GM18502 (cell line): ENCODE measurements at regions not wholly inside any gene's neighbourhood (a gene's known extent, or its start where the extent isn't known, plus 50 kb on each side); places are given as distances from the start of the nearest gene placed in this dataset.
"Not testable (repeated sequence)": the region's sequence is repeated elsewhere in the genome, so short reads cannot be mapped to it uniquely, and the experiment has no call there.

Experiments used
- ATAC-seq: cut with Tn5 transposase; IDR thresholded peaks from one replicate; pipeline ENCODE4 v1.9.1; 2021; ENCODE audit warnings: mild to moderate bottlenecking; ENCODE audit not compliant: unreplicated experiment, poor library complexity

DNA sequence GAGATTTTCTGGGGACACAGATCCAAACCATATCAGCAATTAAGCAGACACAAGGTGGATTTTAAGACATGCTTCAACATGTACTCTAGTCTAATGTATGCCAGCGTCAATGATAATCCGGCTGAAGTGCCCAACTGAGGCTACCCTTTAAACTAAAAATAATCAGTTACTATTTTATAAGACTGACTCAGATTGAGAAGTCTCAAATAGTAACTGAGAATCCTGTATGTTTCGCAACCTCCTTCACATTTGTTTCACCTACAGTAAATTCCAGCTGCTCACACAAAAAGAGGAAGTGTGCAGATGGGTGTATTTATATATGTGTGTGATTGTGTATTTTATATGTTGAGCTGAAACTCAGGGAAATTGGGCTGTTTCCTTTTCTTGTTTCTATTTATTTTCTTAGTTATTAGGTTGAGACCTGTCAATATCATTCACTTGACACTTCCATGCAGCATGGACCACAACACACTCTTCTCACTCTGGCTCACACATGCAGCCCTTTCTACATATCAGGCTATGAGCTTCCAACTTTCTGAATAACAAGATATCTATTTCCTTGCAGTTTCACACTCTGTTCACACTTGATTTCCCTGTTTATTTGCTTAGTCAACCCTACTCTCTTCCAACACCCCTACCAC lies 1224.9 kb upstream of the TMEM132C start:
- ATAC-seq: peak; percentile 98

DNA sequence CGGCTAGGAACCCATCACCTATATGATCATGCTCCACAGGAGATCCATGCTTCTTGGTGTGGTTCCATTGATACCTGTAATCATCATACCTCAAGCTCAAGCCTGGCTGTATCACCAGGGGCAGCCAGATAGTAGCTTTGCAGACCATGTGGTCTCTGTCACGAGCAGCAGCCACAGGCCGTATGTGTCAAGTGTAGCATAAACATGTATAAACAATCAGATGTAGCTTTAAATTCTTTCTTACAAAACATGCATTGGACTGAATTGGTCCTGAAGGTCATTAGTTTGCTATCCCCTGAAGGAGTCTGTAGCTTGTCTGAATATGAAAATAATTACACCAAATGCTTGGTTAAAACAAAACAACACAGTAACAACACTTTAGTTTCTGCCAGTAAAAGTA lies 1223.2 kb upstream of the TMEM132C start:
- no peak for ATAC-seq

DNA sequence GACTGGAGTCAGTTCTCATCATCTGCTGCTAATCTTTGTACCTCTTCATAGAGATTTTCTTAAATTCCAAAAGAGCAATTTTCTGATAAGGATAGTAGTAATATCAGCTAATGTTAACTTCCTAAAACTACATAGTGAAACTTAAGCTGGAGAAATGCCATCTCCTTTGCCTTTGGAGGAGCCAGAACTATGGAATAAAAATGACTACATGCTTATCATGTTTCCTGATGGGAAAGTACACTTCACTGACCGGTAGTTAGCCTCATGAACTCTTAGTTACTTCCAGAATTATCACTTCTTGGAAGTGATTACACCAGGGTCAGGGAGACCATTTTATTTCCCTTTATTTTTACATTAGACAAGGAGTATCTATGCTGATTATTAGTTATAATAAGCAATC lies 1222.1 kb upstream of the TMEM132C start:
- ATAC-seq: no peak

DNA sequence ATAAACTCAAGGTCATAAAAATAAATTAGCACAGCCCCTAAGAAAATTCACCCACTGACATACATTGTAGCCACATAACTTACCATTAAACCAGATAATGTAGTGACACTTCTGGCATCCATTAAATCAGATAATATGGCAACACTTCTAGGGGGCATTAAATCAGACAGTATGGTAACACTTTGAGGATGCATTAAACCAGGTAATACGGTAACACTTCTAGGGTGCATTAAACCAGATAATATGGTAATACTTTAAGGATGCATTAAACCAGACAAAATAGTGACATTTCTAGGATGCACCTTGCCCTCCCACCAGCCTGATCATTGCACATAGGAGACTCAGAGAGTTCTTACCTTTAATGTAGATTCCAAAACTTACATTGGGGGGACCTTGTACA lies 1220.5 kb upstream of the TMEM132C start:
- no peak for ATAC-seq

DNA sequence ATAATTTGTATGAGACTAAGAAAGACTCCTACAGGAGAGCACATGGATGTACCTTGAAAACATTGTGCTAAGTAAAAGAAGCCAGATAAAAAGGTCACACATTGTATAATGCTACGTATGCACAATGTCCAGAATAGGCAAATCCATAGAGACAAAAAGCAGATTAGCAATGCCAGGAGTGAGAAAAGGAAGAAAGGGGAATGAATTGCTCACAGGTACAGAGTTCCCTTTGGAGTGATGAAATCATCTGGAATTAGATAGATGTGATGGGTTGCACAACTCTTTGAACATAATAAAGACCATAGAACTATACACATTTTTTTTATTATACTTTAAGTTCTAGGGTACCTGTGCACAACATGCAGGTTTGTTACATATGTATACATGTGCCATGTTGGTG lies 1218.9 kb upstream of the TMEM132C start:
- ATAC-seq: no peak

DNA sequence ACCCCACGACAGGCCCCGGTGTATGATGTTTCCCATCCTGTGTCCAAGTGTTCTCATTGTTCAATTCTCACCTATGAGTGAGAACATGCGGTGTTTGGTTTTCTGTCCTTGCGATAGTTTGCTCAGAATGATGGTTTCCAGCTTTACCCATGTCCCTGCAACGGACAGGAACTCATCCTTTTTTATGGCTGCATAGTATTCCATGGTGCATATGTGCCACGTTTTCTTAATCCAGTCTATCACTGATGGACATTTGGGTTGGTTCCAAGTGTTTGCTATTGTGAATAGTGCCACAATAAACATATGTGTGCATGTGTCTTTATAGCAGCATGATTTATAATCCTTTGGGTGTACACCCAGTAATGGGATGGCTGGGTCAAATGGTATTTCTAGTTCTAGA lies 1218.4 kb upstream of the TMEM132C start:
- not testable (repeated sequence) for ATAC-seq

DNA sequence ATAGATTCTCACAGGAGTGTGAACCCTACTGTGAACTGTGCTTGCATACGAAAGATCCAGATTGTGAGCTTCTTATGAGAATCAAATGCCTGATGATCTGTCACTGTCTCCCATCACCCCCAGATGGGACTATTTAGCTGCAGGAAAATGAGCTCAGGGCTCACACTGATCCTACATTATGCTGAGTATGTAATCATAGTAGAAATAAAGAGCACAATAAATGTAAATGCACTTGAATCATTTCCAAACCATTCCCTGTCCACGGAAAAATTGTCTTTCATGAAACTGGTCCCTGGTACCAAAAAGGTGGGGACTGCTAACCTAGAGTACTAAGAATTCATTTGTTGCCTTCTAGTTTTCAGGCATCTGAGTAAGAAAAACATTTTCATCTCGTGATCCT lies 1215.8 kb upstream of the TMEM132C start:
- no peak for ATAC-seq

DNA sequence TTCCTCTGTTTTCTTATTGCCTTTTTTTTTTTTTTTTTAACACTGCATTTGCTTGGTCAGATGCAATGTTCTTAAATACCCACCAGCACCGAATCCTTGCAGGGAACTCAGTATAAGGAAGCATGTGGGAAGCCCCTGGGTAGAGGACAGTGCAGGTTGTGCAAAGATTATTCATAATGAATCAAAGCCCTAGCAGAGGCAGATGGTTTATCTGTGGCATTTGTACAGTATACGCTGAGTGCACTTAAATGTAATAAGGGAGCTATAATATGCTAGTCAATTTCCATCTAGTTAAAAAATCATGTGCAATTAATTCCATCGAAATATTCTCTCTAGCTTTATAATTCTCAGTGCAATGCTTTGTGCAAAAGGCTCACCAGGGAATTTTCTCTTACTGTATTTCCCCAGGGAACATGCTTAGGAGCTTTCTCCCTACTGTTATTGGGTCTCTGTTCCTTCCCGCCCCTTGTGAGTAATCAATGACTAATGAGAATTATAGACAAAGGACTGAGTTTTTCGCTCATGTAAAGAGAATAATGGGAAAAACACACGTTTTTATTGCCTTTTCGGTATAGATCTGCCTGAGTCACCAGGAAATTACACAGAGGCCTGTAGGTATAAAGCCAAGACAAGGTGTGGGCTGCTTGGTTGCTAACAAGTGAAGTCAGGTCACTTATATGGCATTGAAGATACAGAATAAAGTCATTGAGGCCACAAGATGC lies 1214.3 kb upstream of the TMEM132C start:
- no peak for ATAC-seq

DNA sequence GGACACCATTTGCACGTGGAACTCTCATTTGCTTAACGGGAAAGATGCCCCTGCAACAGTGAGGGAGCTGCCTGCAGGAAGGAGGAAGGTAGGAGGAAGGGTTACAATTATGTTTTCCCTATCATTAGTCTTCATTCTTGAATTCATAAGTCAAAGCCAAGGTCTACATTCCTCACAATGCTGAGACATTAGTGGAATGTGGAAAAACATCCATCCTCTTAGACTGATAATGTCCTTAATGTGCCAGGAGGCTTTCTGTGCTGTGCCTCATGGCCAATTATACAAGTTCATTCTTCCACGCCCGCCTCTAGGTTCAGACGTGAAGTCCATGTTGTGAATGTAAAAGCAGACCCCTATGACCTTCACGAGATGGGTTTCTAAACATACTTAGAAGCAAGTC lies 1212.4 kb upstream of the TMEM132C start:
- no peak for ATAC-seq

DNA sequence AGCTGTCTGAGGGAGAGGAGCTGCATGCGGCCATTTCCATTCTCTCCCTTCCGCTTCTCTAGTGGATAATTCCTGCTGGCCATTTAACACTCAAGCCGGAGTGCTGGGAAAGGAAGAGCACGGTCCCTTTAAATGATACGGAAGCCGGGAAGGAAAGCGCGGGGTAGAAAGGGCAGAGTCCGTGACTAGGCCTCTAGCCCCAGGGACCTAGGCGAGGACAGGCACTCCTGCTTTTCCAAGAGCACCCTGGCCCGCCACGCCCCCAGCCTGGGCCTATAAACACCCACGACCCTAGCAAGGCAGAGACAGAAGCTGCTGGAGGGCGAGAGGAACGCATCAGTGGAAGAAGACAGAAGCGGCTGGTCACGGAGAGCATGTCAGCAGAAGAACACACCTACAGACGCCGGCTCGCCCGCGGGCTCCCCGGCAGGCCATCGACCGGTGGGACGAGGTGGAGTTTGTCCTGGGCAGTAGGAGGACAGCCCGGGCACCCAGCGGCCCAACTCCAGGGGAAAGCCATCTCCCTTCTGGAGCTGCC lies 1206.6 kb upstream of the TMEM132C start:
- no peak for ATAC-seq

DNA sequence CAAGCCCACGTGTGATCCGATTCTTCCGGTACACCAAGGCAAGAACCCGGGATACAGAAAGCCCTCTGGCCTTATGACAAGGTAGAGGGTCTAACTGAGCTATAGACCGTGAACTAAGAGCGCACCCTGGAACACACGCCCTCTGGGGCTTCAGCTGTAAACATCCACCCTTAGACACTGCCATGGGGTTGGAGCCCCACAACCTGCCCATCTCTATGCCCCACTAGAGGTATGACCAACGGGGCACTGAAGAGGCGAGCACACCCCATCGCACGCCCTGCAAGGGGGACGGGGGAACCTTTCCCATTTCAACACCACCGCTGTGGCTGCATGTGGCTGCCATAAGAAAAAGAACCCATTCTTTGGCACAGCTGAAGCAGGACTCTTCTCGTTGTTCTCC lies 1206.0 kb upstream of the TMEM132C start:
- no peak for ATAC-seq

DNA sequence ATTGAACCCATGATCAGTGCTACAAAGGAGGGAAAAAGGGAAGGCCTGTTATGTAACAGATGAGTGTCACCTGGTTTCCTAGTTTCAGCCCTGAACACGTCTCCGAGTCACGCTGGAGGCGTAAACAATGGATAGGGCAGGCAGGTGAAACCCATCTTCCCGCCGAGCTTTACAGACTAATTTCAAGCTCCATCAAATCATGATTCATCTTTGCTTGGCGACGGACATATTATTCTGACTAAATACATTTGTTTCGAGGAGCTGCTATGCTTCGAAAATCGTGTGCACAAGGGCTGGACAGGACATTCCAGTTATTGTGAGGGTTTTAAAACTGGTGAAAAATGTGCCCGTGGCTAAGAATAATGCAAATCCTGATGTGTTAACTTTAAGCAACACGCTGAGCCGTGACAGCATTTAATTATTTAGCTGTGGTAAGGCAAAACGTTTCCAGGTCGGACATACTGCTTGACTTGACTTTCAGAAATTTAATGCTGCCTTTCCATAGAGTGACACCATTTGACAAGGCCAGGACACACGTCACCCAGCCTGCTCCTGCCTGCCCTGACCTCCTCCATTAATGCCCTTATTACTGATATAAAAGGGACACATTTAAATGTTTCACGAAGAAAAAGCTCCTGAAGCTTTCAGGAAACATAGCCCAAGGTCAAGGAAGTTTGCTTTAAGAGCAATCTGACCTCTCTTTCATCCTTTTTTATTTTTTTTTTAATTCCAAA lies 1203.5 kb upstream of the TMEM132C start:
- ATAC-seq: no peak

DNA sequence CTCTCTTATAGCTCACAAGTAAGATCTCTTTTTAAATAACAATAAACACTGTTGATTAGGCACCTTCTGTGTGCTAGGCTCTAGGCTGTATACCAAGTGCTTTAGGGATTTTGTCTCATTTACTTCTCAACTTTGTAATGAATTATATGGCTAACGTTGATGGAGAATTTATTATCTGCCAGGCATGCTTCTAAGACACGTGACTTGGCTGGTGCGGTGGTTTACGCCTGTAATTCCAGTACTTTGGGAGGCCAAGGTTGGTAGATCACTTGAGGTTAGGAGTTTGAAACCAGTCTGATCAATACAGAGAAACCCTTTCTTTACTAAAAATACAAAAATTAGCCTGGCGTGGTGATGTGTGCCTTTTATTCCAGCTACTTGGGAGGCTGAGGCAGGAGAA lies 1202.8 kb upstream of the TMEM132C start:
- no peak for ATAC-seq

DNA sequence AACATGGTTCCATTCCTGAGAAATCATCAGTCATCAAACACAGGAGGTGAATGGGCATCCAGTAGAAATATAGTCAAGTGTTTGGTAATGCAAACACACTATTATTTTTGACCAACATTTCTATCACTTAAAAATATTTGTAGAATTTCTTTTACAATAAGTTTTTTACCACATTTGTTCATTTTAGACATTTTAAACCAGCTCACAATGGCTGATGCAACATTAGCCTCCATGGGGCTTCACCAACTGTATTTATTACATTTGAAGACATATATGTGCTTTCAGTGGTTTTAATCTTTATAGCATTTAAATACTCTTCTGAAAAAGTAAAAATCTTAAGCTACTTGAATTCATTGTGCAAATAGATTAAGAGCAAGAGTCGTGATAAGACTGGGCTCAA lies 1201.4 kb upstream of the TMEM132C start:
- no peak for ATAC-seq

DNA sequence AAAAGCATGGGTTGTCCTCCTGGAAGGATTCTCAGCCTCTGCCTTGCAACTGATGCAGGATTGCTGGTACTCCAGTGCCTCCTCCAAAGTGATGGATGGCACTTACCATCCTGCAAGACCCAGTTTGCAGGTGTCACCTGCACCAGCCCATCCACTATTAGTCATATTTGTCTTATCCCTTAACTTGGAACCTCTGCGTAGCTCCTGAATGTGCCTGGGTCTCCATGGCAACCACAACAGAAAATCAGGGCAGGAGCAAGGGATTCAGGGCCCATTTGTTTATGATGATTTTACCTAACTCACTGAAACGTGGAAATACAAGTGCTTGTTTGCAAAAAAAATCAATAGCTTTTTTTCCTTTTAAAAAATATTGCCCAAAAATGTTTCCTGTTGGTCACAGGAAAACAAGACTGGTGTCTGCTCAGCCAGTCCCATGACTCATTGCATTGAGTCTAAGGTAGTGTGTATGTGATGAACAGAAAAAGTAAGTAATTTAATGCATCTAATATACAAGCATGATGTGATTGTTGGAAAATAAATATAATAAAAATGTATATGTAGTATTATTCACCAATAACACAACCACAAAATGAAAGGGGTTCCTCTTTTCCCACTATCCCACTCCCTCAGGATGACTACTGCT lies 1196.3 kb upstream of the TMEM132C start:
- no peak for ATAC-seq

DNA sequence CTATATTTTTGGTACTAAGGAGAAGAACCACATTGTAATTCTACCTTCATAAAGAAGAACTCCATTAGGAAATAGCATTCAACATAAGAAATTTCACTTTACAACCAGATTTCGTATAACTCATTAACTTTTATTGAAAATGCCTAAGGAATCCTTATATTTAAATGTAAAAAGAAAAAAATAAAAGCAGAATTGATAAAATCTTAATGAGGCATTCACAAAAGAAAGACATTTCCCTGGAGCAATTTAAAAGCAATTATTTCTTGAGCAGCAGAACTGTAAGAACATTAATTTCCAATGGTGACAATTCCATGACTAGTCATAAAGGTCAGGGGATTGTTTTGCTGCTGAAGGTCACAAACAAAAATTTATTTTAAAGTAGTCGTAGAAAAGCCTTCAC lies 1192.8 kb upstream of the TMEM132C start:
- no peak for ATAC-seq

DNA sequence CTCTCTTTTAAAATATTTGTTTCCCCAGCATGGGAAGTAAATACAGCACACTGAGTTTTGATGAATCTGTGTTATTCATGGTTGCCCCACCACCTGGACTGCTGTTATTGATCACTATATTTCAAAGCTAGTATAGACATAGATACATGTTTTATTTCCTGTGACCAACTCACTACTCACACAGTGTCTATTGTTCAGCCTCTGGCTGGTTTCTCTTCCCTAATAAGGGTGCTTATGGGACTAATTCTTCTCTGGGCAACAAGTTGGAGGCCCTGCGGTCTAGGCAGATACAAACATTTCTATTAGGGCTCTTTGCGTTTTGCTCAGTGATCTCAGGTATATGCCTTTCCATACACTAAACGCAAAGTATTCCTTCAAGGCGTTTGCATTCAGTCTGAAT lies 1191.0 kb upstream of the TMEM132C start:
- ATAC-seq: no peak

DNA sequence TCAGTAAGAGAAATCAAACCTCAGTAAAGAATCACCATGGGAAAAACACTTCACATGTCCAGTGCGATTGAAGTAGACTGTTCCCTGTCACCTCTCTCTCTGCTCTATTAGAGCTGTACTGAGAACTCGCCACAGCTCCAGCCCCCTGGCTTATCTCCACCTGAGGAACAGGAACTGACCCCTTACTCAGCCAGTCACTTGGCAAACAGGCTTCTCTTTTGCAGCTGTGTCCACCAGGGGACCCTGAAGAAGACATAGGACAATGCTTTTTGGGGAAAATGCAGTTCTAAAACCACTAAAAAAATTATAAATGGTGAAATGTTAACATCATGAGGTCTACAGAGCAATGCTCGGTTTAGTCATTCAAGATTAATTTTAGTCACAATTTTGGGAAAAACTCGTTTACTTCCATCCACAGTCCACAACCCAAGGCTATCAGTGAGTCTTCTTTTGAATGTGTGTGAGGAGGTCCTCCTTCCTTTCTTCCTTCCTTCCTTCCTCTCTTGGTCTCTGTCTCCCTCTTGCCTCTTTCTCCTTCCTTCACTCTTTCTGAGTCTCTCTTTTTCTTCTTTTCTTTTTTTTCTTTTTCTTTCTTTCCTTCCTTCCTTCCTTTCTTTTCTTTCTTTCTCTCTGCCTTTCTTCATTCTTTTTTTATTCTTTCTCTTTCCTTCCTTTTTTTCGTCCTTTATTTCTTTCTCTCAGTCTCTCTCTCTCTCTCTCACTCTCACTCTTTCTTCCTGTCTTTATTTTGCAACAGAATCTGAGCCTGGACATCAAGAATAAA lies 1189.5 kb upstream of the TMEM132C start:
- no peak for ATAC-seq

DNA sequence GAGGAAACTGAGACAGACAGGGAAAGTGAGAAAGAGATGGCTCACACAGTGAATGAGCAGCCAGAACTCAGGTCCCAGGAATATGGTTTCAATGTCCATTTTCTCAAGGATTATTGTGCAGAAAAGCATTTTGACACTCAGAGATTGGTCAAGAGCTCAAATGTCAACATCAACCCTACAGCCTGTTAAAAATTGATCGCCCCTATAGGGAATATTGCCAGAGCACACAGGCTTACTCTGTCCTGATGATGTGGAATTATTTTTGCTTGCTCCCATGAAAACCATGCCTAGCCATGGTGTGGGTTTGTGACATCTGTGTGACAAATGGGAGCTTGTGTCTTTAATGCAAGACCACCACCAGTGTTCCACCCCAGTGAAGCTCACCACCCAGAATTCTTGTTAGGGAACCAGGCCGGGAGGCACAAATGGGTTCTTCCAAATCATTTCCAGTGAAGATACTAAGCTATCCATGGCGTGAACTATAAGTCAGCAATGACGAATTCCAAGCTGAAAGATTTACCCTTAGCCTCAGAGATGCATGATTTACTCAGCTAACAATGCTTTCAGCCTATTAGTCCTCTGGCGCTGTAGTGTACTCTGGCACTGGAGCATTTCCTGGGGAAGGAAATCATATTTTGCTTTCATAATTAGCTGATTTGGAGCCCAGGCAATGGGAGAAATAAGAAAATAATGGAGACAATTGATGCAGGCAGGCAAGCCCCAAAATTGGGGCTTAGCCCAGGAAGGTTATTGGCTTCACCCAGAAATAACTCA lies 1188.2 kb upstream of the TMEM132C start:
- no peak for ATAC-seq
